Kidney epithelial cell (primary cell): ENCODE measurements at regions not wholly inside any gene's neighbourhood (a gene's known extent, or its start where the extent isn't known, plus 50 kb on each side); places are given as distances from the start of the nearest gene placed in this dataset.

Experiments
- DNase-seq: peaks from one replicate; pipeline ENCODE4 v3.0.0-alpha.2; 2010; ENCODE audit warnings: low read depth
- H3K27me3 ChIP-seq: 2 replicates; pipeline ENCODE4 v1.6.0; 2011; ENCODE audit warnings: low read length; ENCODE audit not compliant: control insufficient read depth, insufficient read depth
- H3K36me3 ChIP-seq: 2 replicates; pipeline ENCODE4 v1.5.1; 2011; ENCODE audit warnings: low read length; ENCODE audit not compliant: control insufficient read depth, insufficient read depth
- H3K4me3 ChIP-seq: 2 replicates; pipeline ENCODE4 v1.5.1; 2011; ENCODE audit warnings: low read depth, mild to moderate bottlenecking, control low read depth, low read length
- CTCF ChIP-seq: IDR thresholded peaks from 2 replicates; pipeline ENCODE4 v1.5.1; 2011; ENCODE audit warnings: mild to moderate bottlenecking, moderate library complexity, low read length, control low read depth, inconsistent platforms; ENCODE audit not compliant: insufficient read depth, poor library complexity, severe bottlenecking

GRCh38 chr5:85249204-85249603 lies 864.5 kb upstream of the EDIL3 start:
- Histone ChIP-seq H3K4me3 (no peak overlapping the region), H3K27me3 (no peaks in the 10 kb centered on the region), H3K36me3 (no peaks in the 10 kb centered on the region)
- no peak for DNase-seq
- no peak for TF ChIP-seq CTCF

- no peak for TF ChIP-seq CTCF
- Histone ChIP-seq H3K36me3 (no peaks in the 10 kb centered on the region), H3K27me3 (no peaks in the 10 kb centered on the region), H3K4me3 (no peak overlapping the region)
- DNase-seq = no peak
Observed at GRCh38 chr5:85263125-85263524, 878.4 kb upstream of the EDIL3 start.

GRCh38 chr5:85266692-85267091 lies 882.0 kb upstream of the EDIL3 start:
- Histone ChIP-seq H3K4me3 (no peak overlapping the region), H3K27me3 (no peaks in the 10 kb centered on the region), H3K36me3 (no peaks in the 10 kb centered on the region)
- DNase-seq = no peak
- no peak for TF ChIP-seq CTCF

- Histone ChIP-seq H3K4me3 (no peak overlapping the region), H3K36me3 (no peaks in the 10 kb centered on the region), H3K27me3 (no peaks in the 10 kb centered on the region)
- no peak for TF ChIP-seq CTCF
- DNase-seq = no peak
Observed at GRCh38 chr5:85268194-85268593, 883.5 kb upstream of the EDIL3 start.

GRCh38 chr5:85278193-85278592 lies 893.5 kb upstream of the EDIL3 start:
- H3K27me3 ChIP-seq = no peaks in the 10 kb centered on the region
- TF ChIP-seq CTCF = no peak
- DNase-seq = no peak

DNA sequence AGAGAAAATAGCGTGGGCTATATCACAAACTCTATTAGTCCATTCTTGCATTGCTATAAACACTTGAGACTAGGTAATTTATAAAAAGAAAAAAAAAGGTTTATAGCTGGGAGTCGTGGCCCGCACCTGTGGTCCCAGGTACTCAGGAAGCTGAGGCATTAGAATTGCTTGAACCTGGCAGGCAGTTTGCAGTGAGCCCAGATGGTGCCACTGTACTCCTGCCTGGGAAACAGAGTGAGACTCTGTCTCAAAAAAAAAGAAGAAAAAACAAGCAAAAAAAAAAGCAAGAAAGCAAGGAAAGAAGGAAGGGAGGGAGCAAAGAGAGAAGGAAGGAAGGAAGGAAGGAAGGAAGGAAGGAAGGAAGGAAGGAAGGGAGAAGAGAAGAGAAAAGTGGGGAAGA lies 904.2 kb upstream of the EDIL3 start:
- TF ChIP-seq CTCF = no peak
- H3K36me3 ChIP-seq = no peaks in the 10 kb centered on the region
- no peak for DNase-seq
- H3K27me3 ChIP-seq = no peaks in the 10 kb centered on the region
- H3K4me3 ChIP-seq = no peak overlapping the region

More at GRCh38 chr5:85278193-85278592, 893.5 kb upstream of the EDIL3 start:
- Histone ChIP-seq H3K36me3 (no peaks in the 10 kb centered on the region), H3K4me3 (no peak overlapping the region)
